IPS DF 6.9 (cell line): ENCODE measurements at regions not wholly inside any gene's neighbourhood (a gene's known extent, or its start where the extent isn't known, plus 50 kb on each side); places are given as distances from the start of the nearest gene placed in this dataset.
"Not testable (repeated sequence)": the region's sequence is repeated elsewhere in the genome, so short reads cannot be mapped to it uniquely, and the experiment has no call there.

Experiments
- DNase-seq: peaks from one replicate; pipeline ENCODE4 v3.0.0-alpha.2; 2013; ENCODE audit warnings: low read depth, low spot score
- H3K27ac ChIP-seq: one replicate; pipeline ENCODE4 v1.5.1; 2013; ENCODE audit warnings: low read length, control low read depth
- H3K27me3 ChIP-seq: 2 replicates; pipeline ENCODE4 v1.6.1; 2013; ENCODE audit warnings: mild to moderate bottlenecking, low read length; ENCODE audit not compliant: control insufficient read depth, insufficient read depth
- H3K36me3 ChIP-seq: 2 replicates; pipeline ENCODE4 v1.6.1; 2013; ENCODE audit warnings: low read length; ENCODE audit not compliant: control insufficient read depth, insufficient read depth
- H3K4me1 ChIP-seq: 2 replicates; pipeline ENCODE4 v1.6.1; 2013; ENCODE audit warnings: low read length; ENCODE audit not compliant: control insufficient read depth, insufficient read depth
- H3K4me3 ChIP-seq: 2 replicates; pipeline ENCODE4 v1.5.1; 2013; ENCODE audit warnings: mild to moderate bottlenecking, low read length
- H3K9me3 ChIP-seq: 2 replicates; pipeline ENCODE4 v1.6.1; 2013; ENCODE audit warnings: low read length, inconsistent platforms; ENCODE audit not compliant: control insufficient read depth, insufficient read depth
- WGBS: extraction: QIAGEN DNeasy Blood & Tissue Kit; methylation state at CpG from one replicate; pipeline ENCODE4 v1.1.7; 2013; ENCODE audit warnings: mixed read lengths, missing lambda C conversion rate; ENCODE audit not compliant: insufficient read length, insufficient coverage; 5-methylcytosine and 5-hydroxymethylcytosine counted together

DNA sequence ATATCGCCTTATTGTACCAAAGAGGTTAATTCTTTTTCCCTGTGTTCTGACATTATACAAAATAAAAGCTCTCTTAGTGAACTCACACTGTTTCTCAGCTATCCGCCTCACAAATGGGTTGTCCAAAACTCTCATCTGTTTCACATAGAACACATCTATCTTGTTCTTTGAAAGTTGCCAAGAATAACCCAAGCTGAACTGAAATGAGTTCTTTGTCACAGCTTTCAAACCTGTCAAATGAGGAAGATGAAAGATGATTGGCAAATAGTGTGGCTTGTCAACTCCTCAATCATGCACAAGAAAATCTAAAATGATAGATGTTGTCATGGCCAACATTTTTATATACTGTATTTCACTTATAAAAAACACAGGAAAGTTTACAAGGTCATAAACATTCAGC lies 168.1 kb upstream of the OSTN start:
- no peaks in the 10 kb centered on the region for H3K4me1 ChIP-seq
- DNase-seq, result no peak
- no peak overlapping the region for H3K4me3 ChIP-seq
- no peaks in the 10 kb centered on the region for H3K9me3 ChIP-seq
- WGBS, result no CpG with 5 or more reads among the region's 2 CpGs
- H3K27ac ChIP-seq, result no peak overlapping the region
- H3K36me3 ChIP-seq, result no peaks in the 10 kb centered on the region
- H3K27me3 ChIP-seq, result no peaks in the 10 kb centered on the region

DNA sequence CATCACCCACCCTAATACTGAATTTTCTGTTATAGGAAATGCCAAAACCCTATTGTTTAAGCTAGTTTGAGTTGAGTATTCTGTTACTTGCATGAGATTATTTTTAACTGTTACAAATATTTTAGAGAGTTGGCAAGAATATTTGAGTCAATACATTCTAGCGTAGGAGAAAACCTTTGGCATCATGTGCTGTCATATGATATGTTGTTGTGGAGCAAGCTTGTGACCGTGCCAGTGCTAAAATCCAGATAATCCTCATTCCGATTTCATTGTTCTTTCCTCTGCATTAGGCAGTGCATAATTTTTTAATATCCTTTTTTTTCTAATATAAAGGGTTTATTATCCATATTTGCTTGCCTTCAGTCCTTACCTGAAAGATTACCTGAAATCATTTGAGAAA lies 168.0 kb upstream of the GMNC start:
- Histone ChIP-seq H3K9me3 (no peaks in the 10 kb centered on the region), H3K27me3 (no peaks in the 10 kb centered on the region), H3K27ac (no peak overlapping the region), H3K36me3 (no peaks in the 10 kb centered on the region), H3K4me3 (no peak overlapping the region), H3K4me1 (no peaks in the 10 kb centered on the region)
- no peak for DNase-seq
- no CpG with 5 or more reads among the region's 3 CpGs for WGBS

DNA sequence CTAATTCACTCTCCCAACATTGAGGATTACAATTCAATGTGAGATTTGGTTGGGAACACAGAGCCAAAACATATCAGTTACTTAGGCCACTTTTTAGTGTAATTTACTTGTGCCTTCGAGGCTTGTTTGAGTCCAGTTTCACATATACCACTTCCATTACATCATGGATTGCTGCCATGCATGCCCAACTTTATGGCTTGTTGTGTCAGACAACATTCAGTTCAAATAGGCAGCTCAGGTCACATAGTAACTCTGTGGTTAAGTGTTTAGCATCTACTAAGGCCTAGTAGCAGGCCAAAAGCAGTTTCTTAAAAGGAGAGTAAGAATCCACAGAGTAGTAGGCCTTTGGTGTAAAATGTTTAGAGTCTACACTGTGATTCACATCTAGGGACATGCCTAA lies 164.3 kb upstream of the GMNC start:
- Histone ChIP-seq H3K4me3 (no peak overlapping the region), H3K27me3 (no peaks in the 10 kb centered on the region), H3K9me3 (no peaks in the 10 kb centered on the region), H3K36me3 (no peaks in the 10 kb centered on the region), H3K27ac (no peak overlapping the region), H3K4me1 (no peaks in the 10 kb centered on the region)
- DNase-seq, result no peak
- WGBS, result no CpG with 5 or more reads among the region's 1 CpG

DNA sequence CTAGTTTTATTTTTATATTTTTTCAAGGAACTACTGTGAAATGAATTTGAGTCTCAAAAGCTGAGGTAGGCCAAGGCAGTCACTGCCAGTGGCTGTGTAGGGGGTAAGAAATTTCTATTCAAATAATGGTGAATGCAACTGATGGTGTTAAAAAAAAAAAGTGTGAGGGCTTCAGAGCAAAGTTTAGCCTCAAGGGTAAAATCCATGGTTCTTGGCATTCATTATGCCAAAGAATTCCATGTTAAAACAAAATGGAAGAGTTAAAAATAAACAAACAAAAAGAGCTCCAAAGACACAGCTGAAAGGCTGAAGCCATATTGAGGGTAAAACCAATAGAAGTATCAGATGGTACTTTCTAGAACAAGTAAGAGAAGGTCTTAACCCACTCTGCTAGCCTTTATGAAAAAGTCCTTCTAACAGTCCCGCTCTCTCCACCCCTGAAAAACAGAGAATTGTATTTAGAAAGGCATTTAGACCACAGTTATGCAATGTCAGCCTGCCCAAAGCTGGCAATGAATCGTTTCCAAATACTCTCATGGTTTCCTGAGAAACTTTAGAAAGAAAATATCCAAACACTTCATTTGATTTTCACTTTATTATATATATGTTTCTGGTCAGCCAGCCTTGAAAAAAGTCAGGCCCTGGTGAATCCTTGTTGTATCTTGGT lies 158.4 kb upstream of the GMNC start:
- no peak for DNase-seq
- Histone ChIP-seq H3K4me3 (no peak overlapping the region), H3K27ac (no peak overlapping the region), H3K27me3 (no peaks in the 10 kb centered on the region), H3K4me1 (no peaks in the 10 kb centered on the region), H3K36me3 (no peaks in the 10 kb centered on the region), H3K9me3 (no peaks in the 10 kb centered on the region)
- WGBS, result no CpG with 5 or more reads among the region's 2 CpGs

DNA sequence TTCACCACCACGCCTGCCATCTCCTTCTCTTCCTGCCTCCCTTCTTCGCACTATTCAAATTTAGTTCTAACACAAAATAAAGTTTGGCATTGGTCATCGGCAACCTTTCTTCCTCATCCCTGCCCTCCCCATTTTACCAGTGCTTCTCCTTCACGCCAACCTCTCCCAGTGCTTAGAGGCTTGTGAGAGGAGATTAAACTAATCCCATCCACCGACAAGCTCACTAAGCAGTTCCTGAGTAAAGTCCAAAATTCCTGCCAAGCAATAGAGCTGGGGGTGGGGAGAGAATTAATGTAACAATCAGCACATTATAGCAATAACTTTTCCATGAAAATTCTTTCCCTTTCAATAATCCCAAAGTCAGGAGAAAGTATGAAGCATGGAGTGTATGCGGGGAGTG lies 157.4 kb upstream of the GMNC start:
- no peak for DNase-seq
- Histone ChIP-seq H3K9me3 (no peaks in the 10 kb centered on the region), H3K4me3 (no peak overlapping the region), H3K27ac (no peak overlapping the region), H3K27me3 (no peaks in the 10 kb centered on the region), H3K4me1 (no peaks in the 10 kb centered on the region), H3K36me3 (no peaks in the 10 kb centered on the region)
- no CpG with 5 or more reads among the region's 6 CpGs for WGBS

DNA sequence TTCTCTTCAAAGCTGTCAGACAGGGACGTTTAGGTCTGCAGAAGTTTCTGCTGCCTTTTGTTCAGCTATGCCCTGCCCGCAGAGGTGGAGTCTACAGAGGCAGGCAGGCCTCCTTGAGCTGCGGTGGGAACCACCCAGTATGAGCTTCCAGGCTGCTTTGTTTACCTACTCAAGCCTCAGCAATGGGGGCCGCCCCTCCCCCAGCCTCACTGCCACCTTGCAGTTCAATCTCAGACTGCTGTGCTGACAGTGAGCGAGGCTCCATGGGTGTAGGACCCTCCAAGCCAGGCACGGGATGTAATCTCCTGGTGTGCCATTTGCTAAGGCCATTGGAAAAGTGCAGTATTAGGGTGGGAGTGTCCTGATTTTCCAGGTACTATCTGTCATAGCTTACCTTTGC lies 153.5 kb upstream of the GMNC start:
- not testable (repeated sequence) for DNase-seq, H3K4me3 ChIP-seq, H3K4me1 ChIP-seq, H3K27ac ChIP-seq, H3K9me3 ChIP-seq, H3K36me3 ChIP-seq, H3K27me3 ChIP-seq
- whole genome bisulfite sequencing, result no CpG with 5 or more reads among the region's 6 CpGs

DNA sequence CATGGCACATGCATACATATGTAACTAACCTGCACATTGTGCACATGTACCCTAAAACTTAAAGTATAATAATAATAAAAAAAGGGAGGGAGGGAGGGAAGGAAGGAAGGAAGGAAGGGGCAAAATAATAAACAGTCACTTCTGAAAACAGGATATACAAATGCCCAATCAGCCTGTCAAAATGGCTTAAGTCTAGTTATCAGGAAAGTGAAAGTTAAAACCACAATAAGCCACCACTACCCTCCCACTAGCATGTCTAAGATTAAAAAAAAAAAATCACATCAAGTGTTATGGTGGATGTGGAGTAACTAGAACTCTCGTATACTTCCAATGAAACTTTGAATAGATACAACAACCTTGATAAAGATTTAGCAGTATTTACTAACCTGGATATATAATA lies 145.6 kb upstream of the GMNC start:
- H3K4me1 ChIP-seq, result no peaks in the 10 kb centered on the region
- H3K27ac ChIP-seq, result no peak overlapping the region
- no peak overlapping the region for H3K4me3 ChIP-seq
- WGBS, result no CpG with 5 or more reads among the region's 1 CpG
- H3K27me3 ChIP-seq, result no peaks in the 10 kb centered on the region
- DNase-seq, result no peak
- no peaks in the 10 kb centered on the region for H3K36me3 ChIP-seq
- no peaks in the 10 kb centered on the region for H3K9me3 ChIP-seq

DNA sequence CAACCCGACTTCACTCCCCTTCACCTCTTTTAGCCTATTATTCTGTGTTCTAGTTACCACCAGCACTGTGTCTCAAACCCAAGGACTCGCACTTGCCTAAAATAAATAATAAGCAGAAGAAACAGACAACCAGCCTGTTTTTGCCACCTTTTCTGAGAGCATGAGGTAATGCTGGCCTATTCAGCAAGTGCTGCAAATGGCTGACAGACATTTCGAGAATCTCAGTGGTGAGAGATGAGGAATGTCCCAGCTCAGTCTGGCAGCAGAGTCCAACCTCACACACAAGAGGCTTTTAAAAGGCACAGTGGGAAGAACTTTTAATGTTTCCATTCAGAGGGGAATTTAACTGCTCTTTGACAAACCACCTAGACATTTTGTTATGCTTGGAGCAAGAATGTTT lies 143.3 kb upstream of the GMNC start:
- no peak for DNase-seq
- H3K4me3 ChIP-seq, result no peak overlapping the region
- no peaks in the 10 kb centered on the region for H3K9me3 ChIP-seq
- no peaks in the 10 kb centered on the region for H3K4me1 ChIP-seq
- no CpG with 5 or more reads among the region's 3 CpGs for WGBS
- H3K27me3 ChIP-seq, result no peaks in the 10 kb centered on the region
- no peak overlapping the region for H3K27ac ChIP-seq
- no peaks in the 10 kb centered on the region for H3K36me3 ChIP-seq

DNA sequence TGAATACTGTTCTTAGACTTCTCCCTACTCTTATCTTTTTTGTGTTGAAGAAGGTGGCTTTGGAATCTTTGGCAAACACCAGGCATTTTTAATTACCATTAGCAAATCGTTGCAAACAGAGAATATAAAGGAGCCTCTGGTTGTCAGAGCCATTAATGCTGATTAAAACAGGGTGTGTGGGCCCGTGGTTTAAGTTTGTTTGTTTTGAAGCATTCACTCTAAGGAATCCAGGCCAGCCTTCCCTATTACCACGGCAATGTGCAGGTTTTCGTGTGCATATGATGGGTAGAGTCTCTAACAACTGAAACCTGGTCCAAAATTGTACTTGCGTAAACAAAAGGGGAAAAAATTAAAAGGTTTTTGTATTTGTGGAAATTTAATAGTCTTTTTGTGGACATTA lies 141.2 kb upstream of the GMNC start:
- H3K9me3 ChIP-seq, result no peaks in the 10 kb centered on the region
- WGBS, result no CpG with 5 or more reads among the region's 5 CpGs
- H3K4me1 ChIP-seq, result no peaks in the 10 kb centered on the region
- no peaks in the 10 kb centered on the region for H3K27me3 ChIP-seq
- no peak overlapping the region for H3K27ac ChIP-seq
- DNase-seq, result no peak
- H3K4me3 ChIP-seq, result no peak overlapping the region
- H3K36me3 ChIP-seq, result no peaks in the 10 kb centered on the region

DNA sequence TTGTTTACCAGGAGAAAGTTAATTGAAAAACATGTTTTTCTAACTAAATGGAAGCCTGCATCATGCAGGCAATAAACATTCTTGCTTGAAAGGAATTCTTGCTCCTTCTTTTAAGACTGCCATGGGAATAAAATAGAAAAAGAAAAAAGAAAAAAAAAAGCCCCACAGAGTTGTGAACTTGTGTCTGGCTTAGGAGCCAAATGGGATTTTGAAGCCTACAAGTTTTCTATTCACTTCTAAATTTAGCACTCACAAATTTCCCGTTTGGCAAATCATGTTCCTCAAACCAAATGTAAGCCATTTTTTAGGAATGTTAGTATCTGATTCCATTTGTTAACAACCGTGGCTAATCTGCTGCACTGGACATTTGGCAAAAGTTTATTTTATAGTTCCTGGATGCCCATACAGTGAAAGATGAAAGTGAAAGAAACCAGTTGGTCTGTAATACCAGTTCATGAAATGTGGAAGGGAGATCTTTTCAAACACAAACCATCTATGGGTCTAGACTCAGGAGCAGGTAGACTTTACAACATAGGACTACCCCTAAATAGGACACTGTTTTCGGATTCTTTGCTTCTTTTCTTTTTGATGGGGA lies 133.8 kb upstream of the GMNC start:
- WGBS, result no CpG with 5 or more reads among the region's 3 CpGs
- H3K27ac ChIP-seq, result no peak overlapping the region
- no peaks in the 10 kb centered on the region for H3K27me3 ChIP-seq
- DNase-seq, result no peak
- H3K9me3 ChIP-seq, result no peaks in the 10 kb centered on the region
- no peaks in the 10 kb centered on the region for H3K4me1 ChIP-seq
- no peak overlapping the region for H3K4me3 ChIP-seq
- no peaks in the 10 kb centered on the region for H3K36me3 ChIP-seq

DNA sequence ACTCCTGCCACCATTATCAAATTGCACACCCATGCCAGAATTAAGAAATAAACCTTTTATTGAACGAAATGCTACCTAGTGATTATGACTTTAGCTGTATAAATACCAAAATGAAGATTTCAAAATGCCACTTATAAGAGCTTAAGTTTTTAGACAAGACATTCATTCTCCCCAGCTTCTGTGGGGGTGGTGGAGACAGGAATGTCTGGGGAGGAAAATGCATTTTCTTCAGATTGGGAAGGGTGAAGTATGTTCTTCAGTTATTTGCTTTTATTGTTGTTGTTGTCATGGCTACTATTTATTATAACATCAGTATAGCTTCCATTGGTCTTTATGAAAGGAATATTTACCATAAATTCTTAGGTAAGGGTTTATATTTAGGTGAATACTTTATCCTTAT lies 132.7 kb upstream of the GMNC start:
- WGBS, result no CpG with 5 or more reads among the region's 1 CpG
- H3K36me3 ChIP-seq, result no peaks in the 10 kb centered on the region
- no peak for DNase-seq
- H3K27me3 ChIP-seq, result no peaks in the 10 kb centered on the region
- H3K4me3 ChIP-seq, result no peak overlapping the region
- no peak overlapping the region for H3K27ac ChIP-seq
- no peaks in the 10 kb centered on the region for H3K9me3 ChIP-seq
- H3K4me1 ChIP-seq, result no peaks in the 10 kb centered on the region
